Stimulated activated CD8-positive, alpha-beta memory T cell treated with anti-CD3 and anti-CD28 coated beads, Interleukin-7, amount 100 ng/mL, for 48 hours (primary cell): ENCODE measurements at regions not wholly inside any gene's neighbourhood (a gene's known extent, or its start where the extent isn't known, plus 50 kb on each side); places are given as distances from the start of the nearest gene placed in this dataset.

Experiments used
- DNase-seq, 2 donors: peaks; one replicate each; pipeline ENCODE4 v3.0.0-alpha.2; 2020; ENCODE audit warnings: low read depth in 1 of 2; ENCODE audit errors: extremely low read depth in 1 of 2

DNA sequence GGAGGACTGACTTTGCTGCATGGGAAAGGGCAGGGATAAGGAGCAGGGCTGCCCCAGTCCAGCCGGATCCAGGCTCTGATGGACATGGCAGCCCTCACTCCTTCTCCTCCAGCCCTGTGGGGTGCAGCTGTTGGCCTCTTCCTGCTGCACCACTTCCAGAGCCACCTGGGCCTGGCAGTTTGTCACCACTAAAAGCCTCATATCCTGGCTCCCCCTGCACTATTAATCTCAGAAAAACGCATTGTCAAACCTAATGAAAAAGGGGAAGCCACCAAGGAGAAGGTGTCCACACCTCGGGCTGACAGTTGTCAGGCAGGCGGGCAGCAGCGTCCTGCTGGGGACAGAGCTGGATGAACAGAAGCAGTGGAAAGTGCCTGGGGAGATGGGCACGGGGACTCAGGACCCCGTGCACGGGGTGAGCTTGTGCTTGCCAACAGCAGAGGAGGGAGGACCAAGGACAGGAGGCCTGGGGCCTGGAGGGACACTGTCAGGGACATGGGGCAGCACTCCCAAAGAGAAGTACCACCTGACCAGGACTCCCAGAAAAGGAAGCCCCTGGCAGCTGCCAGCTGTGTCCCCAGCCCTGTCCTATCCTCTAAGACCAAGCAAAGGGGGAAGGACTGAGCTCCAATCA is 151.1 kb upstream of the TSHZ3 start:
- DNase-seq, result no peak

DNA sequence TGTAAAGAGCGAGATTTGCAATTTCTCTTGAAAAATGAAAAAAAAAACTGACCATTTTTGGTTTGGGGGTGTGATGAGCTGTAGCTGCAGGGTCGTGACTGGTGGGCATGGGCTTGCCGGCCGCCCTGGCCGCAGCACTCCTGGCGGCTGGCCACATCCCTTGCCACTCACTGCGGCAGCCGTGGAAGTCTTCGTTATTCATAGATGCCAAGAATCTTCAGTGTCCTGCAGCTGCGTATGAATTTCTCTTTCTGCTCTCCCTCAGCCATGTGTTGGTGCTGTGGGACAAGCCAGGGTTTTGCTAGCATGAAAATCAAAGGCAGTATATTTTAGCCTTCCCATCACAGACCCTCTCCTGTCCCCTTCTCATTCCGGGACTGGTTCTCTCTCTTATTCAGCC is 151.7 kb upstream of the TSHZ3 start:
- no peak for DNase-seq

DNA sequence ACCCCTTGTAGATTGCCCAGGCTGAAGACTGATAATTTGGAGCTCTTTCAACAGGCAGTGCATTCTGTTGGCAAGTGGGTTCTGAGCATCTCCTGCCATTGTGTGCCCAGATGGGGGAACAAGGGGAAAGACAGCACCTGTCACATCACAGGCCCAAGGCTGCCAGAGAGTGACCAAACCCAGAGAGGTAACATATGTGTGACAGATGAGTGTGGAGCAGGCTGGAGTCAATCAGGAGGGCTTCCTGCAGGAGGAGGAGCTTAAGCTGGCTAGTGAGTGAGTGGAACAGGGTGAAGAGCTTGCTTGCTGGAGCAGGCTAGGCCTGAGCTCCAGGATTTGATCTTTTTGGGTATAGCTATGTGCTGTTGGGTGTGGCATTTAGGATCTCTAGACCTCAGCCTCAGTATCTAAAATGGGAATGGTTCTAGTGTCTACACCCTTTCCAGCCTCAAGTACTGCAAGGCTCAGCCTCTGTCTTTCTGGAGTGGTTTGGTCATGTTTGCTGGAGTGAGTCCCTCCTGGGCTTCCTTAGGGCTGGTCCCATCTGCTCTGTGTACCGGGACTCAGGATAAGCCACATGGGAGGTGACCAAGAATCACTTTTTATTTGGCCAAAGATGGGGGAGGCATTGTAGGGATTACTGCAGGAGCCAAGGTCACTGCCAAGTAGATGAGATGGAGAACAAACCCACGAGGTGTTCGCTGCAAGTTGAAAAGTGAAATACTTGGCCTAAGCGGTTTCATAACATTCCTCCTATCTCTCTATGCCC is 152.4 kb upstream of the TSHZ3 start:
- DNase-seq, result no peak

DNA sequence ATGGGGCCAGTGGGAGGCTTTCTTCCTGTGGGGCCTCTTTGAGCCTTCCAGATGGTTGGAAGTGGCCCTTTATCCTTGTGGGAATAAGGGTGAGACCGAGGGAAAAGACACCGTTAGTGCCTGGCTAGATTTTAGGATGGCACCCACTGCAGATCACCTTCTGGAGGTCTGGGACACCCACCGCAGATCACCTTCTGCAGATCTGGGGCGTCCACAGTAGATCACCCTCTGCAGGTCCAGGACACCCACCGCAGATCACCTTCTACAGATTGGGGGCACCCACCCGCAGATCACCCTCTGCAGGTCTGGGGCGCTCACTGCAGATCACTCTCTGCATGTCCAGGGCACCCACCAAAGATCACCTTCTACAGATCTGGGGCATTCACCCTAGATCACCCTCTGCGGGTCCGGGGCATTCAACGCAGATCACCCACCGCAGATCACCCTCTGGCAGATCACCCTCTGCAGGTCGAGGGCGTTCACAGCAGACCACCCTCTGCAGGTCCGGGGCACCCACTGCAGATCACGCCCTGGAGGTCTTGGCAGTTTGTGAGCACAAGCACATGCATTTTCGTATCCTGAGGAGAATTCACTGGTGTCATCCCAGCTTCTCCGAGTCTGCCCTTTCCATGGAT is 153.4 kb upstream of the TSHZ3 start:
- DNase-seq, result no peak

DNA sequence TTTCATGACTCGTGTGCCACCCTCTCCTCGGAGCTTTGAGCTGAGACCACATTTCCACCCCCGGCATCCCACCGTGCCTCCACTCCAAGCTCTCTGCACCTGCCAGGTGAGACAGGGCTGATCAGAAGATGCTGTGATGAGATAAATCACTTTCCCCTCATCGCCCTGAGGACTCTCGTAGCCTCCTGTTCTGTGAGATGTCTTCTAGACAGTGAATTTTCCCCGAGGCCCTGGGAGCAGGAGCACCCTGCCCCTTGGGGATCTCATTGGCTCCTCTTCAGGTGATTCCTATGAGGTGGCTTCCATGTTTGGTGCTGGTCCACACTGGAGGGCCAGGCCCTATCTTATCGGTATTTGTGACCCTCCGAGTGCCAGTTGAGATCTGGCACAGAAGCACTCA is 154.0 kb upstream of the TSHZ3 start:
- DNase-seq, result no peak

DNA sequence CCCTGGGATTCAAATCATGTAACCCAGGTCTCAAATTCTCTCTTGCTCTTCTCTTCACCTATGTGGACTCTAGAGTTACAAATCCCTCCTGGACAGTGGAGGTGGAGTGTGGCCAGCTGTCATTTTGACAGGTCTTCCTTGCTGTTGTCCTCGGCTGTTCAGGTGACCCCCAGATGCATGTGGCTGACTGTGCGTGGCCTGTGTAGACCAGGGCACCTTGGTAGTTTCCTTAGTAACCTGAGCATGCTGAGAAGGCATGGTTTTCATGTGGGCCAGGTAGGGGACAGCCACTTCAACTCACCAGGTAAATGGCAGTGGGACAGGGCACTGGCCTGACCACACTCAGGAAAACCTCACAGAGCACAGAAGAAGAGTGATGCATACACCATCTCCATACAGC is 155.0 kb upstream of the TSHZ3 start:
- no peak for DNase-seq

DNA sequence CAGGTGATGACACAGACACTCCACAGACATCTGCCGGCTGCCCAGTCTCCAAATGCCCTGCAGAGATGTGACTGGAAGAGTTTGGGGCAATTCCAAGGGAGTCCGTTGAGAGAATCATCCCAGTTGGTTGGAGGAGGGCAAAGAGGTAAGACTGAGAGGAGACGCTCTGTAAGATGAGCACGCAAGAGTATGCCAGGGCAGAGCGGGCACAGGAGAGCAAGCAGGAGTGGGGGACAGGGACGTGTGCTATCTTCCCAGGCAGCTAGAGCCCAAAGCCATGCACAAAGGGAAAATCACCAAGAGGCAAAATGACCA is 156.3 kb upstream of the TSHZ3 start:
- no peak for DNase-seq

DNA sequence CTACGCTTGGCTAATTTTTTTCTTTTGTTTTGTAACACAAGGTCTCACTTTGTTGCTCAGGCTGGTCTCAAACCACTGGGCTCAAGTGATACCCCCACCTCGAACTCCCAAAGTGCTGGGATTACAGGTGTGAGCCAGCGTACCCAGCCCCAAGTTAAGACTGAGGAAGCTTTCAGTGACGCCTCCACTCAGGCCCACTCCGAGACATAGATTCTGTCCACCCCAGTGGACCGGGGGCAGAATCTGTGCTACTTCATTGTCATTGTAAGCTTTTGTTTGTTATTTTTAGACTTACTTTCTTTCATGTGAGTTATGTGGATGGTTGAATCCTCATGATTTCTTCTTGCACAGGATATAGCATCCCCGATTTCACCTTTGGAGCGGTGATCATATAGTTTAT is 156.9 kb upstream of the TSHZ3 start:
- no peak for DNase-seq

DNA sequence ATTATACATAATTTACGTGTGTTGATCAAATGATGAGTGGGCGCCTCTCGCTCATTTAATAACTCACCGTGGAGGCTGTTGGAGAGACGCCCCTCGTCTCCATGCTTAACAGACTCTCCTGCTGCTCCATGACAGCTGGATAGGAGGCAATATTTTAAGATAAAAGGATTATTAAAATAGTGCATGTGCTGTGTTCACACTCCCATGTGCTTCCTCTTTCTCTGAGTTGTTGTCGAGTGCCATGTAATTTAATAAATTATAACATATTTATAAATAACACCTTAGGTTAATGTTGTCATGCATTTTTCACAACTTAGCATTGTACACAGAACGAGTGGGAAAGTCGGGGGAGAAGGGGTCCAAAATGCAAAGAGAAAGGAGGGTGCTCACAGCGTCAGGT is 161.4 kb upstream of the TSHZ3 start:
- DNase-seq, result no peak

DNA sequence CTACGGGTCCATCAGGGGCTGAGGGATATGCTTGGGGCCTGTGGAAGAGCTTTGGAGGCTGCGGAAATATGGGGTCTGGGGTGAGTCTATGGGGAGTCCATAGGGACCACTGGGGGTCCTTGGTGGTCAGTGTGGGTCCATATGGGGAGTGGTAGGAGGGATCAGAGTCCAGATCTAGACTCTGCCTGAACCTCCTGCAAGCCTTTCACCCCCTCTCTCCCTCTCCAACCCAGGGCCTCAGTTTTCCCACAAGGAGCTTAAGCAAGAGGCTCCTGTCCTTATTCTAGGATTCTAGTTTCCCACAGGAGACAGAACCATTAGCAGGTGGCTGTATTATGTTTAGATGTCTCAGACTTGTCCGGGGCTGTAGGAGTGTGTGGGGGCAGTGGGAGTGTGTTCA is 161.9 kb upstream of the TSHZ3 start:
- no peak for DNase-seq

DNA sequence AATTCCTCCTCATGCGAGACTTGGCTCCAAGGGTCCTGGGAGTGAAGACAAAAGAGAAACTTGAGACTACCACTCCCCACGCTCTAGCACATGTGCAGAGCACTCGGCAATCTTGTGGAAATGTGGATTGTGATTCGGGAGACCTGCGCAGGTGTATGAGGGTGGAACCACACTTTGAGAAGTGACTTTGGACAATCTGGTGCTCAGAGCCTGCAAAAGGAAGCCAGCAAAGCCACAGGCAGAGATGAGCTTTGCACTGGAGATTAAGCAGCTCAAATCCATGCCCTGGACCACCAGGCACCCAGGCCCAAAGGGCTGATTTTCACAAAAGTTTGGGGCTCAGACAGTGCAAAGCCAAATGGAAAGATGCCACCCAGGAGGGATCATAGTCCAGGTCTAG is 162.5 kb upstream of the TSHZ3 start:
- DNase-seq, result no peak

DNA sequence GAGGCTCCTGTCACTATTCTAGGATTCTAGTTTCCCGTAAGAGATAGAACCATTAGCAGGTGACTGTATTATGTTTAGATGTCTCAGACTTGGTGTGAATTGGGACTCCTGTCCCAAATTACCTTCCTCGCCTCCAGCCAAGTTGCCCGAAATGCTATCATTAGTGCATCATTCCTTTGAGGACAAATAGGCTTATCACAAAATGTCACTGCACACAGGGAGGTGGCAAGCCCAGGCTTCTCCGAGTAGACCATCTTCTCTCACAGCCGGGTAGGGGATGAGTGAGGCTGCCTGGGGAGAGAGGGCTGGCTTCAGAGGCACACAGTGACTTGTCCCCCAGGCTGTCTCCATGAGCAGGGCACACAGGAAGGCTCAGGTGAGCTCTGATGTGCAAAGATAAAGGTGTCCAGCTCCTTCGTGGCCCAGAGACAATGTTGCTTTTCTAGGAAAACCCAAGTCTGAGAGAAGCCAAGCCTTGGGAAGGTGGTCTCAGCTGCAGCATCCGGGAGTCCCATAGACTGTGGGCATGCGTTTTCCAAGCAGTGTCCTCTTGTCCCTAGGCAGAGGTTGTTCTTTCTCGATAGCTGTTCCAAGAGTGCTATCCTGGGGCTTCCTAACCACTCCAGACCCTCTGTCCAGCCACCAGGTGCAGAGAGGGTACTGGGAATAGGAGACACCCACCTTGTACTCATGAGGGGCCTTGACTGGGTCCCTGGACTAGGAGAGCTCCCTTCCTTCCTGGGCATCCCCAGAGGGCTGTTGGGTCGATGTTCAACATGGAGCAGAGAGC is 163.1 kb upstream of the TSHZ3 start:
- DNase-seq, result no peak

DNA sequence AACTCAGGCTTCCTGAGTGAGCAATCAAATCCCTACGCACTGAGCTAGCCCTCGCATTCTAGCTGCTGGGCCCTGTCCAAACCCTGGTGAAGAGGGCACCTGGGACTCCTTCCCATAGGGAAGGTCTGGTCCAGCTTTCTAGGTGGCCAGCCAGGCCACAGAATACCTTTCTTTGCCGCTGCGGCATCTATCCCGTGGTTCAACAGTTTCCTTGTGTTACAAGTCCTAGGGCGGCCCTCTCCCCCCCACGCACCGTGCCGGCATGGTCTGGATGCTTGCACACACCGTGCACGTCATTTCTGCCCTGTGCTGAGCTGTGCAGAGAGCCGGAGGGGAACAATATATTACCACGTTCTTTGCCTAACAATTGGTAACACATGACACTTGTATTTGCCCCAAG is 164.6 kb upstream of the TSHZ3 start:
- no peak for DNase-seq

DNA sequence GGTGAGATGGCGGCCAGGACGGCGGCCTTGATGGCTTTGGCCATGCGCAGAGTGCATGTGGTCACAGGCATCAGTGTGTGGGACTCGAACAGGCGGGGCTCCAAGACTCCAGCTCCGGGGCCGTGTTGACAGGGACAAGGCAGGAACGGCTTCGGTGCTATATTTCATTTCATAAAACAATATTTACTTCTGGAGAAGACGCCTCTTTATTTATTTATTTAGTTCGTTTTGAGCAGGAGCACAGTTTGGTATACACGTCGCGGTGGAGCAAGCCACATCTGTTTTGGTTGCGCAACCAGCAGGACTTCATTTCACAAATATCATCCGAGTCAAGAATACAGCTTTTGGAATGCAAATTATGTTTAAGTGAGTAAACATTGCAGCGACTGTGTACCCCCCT is 166.7 kb upstream of the TSHZ3 start:
- no peak for DNase-seq

DNA sequence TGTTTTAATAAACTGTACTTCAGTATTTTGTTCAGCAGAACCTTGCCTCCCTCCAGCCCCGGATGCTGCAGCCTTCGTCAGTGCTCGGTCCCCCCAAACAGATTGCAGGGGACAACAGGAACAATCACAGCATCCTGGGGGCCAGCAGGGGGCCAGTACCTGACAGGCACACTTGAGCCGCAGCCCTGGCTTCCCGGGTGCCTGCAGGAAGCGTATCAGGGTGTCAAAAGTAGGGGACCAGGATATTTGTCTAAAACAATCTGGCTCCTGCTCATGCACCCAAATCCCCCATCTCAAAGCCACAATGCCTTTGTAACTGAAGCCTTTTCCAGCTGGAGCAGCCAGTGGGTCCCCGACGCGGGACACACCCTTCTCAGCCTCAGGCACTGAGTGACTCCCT is 167.5 kb upstream of the TSHZ3 start:
- no peak for DNase-seq

DNA sequence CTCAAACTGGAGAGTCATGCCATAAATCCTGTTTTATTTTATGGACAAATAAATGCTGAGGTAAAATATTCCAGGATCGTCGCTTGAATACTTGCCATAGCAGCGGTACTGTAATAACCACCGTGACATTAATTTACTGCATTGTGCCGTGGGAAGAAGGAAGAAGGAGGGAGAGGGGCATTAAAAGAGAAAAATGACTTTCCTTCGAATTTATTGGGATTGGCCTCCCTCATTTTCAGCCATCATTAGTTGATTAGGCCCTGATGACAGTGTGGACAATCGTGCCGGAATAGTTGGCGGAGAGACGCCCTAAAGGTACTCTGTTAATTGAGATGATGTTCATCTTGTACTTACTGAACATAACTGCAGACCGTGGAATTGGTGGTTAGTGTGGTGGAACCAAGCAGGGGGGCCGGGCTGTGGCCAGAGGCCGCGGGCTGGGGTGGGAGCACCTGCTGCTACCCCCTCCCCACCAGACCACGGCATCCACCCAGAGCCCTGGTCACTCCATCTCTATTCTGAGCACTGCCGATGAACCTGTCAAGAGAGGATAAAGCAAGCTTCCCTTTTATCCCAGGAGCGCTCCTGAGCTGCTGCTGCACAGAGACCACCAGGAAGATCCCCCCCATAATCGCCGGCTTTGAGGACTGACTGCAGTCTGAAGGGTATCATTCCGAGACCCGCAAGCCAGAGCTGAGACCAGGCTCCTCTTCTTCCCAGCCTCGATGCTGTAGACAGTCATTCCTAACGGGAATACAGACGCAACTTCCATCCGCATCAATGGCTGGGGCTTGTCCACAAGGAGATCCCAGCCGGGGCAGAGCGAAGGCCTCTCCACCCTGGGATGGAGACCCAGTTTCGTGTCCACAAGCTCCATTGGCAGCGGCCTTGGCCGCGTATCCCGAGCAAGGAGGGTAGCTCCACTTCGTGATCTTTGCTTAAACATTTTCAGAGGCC is 168.3 kb upstream of the TSHZ3 start:
- no peak for DNase-seq

DNA sequence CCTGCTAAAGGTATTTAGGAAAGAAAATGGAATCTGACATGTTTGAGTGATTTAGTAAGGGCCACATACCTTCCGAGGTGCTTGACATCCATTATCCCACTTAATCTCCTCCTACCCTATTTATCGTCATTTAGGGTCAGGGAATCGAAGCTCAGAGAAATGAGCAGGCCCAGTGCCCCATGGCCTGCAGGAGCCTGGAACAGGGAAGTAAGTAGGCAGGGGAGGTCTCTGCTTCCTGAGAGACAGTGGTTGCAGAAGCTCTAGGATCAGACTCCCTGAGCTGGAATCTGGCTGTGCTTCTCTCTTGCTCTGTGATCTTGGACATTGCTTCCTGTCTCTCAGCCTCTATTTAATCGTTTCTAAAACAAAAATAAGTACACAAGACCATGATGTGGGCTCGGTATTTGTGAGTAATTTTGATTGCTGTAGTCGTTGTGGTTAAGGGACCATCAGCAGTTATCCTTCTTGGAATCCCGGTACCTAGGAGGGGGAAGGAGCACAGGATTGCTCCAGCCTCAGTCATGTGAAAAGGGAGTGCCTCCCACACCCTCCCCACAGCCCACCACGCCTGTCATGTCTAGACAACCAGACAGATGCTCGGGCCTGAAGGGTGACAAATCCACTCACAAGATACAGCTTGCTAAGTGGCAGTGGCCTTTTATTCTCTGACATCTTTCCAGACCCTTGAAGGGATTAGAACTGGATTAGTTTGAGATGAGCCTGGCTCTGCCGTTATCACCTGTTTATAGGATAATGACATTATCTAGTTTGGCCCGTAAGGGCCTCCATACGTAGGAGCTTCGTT is 169.2 kb upstream of the TSHZ3 start:
- no peak for DNase-seq

DNA sequence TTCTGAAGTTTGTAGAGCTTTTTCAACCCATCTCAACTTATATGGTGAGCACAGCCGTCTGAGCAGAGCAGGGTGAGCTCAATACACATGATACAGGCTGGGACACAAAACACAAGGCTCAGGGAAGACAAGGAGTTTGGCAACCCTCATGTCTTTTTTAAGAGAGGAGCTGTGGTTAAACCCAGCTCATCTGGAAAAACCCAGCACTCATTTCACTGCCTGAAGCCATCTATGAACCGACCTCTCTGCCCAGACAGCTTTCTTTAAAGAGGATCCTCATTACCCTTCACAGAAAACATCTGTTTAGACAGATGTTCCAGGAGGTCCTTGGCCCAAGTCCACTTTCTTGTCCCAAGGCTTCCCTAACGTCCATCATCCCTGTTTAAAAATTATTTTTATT is 170.0 kb upstream of the TSHZ3 start:
- DNase-seq, result no peak

DNA sequence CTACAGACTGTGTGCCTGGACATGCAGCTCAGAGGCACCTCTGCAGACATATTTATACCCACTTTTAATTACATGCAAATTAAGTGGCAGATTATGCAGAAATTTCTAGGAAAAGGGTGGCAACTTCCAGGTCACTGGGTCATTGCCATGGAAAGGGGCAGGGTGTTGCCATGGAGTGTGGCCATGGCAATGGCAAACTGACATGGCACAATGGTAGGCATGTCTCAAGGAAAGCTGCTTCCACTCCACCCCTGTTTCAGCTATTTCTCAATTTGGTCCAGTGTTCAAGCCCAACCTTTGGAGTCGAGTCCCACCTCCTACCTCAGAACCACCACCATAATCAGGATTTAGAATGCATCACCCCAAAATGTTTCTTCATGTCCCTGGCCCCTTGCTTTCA is 170.7 kb upstream of the TSHZ3 start:
- no peak for DNase-seq

DNA sequence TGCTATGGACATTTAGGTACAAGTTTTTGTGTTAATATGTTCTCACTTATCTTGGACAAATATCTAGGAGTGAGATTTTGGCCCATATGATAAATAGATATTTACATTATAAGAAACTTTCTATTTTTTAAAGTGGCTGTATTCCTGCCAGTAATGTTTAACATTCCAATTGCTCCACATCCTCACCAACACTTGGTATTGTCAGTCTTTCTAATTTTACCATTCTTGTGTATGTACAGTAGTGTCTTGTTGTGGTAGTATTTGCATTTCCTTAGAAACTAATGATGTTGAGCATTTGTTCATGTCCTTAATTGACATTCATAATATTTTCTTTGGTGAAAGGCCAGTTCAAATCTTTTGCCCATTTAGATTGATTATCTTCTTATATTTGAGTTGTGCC is 171.4 kb upstream of the TSHZ3 start:
- no peak for DNase-seq
